ENCODE measurements at regions not wholly inside any gene's neighbourhood (a gene's known extent, or its start where the extent isn't known, plus 50 kb on each side); places are given as distances from the start of the nearest gene placed in this dataset.

DNA sequence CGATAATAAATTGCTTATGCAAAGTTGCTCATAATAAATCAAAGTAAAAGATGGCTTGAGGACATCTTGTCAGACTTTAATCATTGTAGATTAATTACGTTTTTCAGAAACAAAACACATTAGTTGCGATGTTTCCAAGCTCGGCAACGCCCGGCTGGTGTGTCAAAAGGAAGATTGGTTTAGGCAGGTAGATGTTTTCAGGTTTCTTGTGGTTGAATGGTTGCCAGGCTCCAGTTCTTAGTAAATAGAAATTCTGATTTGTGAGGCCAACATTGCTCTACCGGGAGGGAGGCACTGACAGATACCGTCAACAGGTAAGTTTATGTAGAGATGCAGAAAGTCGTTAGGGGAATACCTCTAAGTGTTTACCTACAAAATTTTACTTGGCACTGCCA, 280.3 kb downstream of the NPR3 start:
- no peak for DNase-seq

DNA sequence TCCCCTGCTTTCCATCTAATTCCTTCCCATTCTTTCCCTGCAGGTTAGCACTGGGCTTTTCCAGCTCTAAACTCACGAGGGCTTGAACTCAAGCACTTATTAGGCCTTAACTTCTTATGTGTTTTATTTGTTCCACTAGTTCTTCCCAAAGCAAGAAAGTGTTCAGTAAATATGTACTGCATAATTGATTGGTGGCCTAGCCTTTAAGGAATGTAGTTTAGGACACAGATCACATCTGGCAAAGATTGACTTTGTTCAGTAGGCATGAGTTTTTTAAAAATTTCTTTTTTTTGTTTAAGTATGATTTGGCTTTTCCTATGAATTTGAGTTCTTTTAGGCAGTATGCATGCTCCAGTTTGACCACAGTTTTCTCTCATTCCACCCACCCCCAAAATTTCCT, 285.2 kb downstream of the NPR3 start:
- DNase-seq = no peak

DNA sequence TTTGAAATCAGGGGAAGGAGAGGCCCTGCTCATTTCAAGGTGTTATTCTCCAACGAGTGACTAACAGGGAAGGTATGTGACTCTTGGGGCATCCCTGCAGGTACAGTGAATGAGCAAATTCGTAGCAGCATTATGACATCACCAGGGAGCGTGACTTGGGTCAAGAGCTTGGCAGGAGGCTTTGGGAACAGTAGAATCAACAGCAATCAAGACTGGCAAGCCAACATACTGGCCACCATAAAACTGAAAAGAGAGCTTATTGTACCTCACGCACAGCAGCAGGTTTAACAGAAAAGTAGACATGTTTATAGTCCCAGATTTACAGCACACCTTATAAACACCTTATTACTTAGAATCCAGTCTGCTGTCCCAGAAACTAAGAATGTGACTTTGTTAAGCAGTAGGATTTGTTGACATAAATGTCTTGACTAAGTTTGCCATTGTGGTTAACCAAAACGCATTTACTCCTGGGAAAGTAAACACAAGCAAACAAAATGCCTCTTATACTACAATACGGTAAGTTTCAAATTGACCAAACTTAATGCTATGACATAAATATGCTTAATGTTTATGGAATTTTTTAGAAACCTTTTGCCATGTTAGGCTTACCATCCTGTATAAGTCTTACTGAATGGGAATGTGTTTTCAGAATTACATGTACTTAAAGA, 297.8 kb downstream of the NPR3 start:
- DNase-seq = no peak

DNA sequence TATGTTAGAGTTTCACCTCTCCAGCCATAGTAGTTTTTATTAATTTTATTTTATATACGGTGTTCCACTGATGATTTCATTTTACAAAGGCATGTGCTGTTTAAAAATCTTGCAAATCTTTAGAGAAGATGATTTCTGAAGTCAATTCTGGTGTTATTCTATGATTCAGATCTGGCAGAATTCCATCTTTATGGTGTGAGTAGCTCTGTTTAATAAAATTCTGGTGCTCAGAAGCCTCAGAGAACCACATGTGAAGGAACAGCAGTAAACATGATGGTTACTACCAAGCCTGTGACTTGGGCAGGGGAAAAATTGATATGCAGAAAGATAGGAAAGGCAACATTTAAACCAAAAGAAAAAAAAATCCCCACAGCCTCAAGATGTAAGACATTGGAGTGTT, 299.7 kb downstream of the NPR3 start:
- DNase-seq = no peak

DNA sequence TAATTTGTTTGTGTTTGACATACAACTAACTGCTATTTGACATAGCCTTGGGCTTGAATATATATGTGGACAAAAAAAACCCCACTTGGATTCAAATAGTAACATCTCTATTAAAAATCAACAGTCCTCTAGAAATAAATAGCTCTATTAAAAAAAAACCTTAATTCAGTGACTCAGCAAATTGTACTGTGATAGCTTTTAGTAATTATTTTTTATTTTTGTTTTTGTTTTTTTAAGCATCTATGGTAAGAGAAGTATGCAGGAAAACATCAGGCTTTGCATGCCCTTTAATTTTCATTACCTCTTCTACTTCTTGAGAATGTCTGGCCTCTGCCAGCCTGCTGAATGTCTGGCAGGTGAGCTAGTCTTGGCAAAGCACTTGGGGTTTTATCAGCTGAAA, 300.7 kb downstream of the NPR3 start:
- DNase-seq = no peak

DNA sequence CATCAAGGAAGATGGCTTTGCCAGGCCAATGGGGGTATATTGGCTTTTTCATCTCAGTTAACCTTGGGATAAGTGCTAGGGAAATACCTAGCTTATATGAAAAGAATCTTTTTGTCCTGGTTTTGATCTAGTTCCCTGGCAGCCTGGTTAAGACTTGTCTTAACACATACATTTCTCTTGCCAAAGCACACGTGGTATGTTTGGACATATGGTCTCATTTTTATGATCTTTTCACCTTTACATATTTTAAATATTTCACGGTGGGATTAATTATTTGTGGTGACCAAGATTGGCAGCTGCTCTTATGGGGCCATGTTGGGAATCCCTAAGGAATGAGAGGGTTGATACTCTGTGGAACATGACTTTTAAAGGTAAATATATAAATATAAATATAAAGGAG, 312.5 kb downstream of the NPR3 start:
- no peak for DNase-seq

DNA sequence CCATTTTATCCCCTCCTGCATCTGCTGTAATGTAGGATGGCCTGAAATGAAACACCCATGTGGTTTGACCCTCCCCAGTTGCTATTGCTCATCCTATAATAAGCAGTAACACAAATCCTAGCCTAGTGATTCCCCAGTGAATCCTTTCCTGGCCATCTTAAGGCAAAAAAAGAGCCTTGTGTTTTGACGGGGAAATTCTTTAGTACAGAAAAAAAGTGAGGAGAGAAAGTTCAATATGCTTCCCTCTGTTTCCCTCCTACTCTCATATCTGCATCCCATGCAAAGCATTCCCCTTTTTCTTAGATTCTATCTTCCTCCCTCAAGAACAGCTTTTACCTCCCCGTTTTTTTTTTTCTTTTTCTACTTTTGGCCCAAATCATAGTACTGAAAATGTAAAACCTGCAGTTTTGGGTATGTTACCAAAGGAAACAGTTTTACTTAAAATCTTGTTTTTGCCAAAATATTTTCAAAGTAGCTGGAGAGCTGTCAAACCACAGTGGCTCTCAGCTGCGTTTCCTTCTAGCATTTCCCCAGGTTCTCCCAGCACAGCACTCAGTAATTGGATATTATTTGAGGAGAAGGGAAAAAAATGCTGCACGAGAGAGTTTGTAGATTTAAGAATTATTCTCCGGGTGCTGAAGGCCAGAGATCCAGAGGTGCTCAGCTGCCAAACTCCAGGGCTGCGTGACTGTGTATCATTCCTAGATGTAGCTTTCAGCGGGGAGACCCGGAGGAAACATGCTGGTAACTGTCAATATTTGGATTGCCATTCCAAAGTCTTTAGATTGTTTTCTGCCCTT, 321.4 kb downstream of the NPR3 start:
- no peak for DNase-seq

DNA sequence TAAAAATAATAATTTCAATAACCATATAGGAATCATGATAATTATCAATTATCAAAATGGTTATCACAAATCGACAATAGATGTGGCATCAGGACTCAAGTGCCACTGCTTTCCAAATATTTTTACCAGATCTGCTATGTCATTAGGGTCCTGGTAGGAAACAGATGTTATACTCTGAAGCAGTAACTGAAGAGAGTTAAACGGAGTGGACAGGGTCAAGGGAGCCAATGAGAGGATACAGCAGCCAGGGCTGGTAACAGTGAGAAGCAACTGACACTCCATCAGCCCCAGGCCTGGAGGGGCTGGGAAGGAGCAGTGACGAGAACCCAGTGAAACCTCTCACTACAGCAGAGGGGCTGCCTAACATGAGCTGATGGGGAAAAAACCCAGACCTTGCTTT, 322.4 kb downstream of the NPR3 start:
- no peak for DNase-seq

DNA sequence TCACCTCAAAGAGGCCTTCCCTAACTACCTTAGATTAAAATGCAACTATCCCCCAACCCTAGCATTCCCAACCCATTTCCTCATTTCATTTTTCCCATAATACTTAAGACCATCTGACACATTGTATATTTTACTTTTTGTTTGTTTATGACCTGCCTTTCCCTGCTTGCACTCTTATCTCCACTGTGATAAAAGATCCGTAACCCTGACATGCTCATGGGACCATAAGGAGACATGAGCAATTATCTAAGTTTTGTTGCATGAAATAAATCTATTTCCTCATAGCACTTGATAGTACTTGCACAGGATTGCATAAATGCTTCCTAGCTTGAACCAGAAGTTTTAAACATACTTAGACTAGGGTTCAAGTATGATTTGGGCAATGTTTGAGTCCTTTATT, 323.7 kb downstream of the NPR3 start:
- DNase-seq = no peak

DNA sequence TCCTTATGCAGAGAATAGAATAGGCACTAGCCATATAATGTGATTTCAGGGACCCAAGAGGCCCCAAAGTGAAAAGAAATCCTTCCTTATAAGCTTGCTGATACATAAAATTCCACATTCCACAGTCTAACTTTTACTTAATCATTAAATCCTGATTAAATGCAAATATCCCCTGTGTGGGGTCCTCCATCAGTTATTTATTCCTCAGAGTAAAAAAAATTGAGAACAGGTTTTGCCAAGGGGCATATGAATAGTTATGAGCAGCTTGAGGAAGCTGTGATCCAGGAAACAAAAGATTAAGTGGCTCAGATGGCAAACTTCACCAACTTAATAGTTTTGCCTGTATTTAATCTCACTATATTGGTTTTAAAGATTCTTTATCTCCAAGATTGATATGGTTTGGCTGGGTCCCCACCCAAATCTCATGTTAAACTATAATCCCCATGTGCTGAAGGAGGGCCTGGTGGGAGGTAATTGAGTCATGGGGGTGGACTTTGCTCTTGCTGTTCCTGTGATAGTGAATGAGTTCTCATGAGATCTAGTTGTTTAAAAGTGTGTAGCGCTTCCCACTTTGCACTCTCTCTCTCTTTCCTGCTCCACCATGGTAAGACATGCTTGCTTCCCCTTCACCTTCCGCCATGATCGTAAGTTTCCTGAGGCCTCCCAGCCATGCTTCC, 324.9 kb downstream of the NPR3 start:
- no peak for DNase-seq

DNA sequence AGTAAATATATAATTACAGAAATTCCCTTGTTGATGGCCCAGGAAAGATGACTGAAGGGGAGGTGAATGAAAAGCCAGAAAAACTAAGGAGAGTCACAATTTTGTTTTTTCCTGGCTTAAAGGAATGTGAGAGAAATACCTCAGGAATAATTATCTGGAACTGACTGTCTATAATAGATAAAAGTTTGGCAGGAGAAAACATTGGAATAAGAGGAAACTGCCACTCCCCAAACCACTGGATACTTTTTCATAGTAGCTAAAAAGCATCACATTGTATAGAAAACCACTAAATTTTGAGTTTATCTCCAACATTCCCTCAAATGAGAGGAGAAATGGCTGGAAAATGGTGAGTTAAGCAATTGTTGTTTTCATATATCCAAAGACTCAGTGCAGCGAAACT, 326.0 kb downstream of the NPR3 start:
- DNase-seq = no peak

DNA sequence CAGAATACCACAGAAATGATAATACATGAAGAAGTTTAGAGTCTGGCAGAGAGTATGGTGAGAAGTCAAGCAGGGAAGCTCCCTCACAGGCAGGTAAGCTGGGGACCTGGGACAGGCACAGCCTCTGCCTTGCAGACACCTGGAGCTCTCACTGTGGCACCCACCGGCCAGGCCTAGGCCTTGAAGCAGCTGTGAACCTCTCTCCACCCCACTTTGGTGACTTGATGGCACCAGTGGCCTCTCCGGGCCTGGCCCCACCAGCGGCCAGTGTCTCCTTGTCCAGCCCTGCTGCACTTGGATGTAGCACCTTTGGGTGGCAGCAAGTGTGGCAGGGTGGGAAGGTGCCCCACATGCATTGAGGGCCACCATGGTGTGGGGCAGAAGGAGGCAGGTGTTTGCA, 330.5 kb downstream of the NPR3 start:
- DNase-seq = no peak

DNA sequence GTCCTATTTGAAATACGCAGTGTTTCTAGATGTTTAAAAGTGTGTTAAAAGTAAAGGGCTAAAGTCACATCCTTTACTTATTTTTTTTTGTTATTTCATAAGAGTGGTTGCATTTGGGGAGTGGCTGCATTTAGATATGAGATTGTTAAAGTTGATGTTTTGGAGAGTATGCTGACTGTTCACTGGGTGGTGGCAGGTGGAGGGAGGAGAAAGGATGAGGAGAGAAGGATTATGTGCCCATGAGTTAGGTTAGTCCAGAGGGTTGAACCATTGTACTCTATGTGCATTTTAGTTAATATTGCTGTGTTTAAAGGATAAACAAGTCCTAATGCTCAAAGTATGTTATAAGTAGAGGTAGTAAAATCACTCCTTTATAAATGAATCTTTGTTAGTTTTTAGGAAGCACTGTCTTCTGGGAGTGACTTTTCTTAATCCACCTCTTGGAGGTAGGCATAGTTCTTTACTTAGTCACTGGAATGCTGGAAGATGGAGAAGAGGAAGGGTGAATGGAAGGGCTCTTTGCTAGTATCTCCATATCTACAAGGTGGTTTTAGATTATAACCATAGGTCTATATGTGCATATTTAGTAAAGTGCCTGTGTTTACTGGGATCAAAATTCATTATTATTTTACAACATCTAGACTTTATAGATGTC, 332.3 kb downstream of the NPR3 start:
- no peak for DNase-seq

DNA sequence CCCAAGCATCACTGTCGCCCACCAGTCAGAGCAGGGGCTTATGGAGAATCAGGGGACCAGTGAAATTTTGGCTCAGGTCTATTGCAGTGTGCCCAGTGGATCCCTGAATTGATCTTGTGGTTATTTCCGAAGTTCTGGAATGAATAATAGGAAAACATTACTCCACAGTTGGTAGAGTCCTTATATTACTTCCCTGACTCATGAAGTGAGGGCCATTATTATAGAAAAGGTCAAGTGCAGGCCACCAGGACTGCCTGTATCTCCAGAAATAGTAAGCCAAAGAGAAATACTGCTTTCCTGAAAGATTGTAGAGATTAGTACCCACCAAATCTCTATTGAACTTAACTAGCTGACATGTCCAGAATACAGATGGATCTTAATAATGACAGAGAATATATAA, 335.0 kb downstream of the NPR3 start:
- DNase-seq = no peak

DNA sequence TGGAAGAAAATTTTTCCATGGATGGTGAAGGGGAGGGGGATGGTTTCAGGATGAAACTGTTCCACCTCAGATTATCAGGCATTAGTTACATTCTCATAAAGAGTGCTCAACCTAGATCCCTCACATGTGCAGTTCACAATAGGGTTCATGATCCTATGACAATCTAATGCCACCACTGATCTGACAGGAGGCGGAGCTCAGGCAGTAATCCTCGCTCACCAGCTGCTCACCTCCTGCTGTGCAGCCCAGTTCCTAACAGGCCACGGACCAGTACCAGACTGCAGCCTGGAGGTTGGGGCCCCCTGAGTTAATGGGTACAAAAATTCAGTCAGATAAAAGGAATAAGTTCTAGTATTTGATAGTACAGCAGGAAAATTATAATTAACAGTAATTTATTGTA, 337.2 kb downstream of the NPR3 start:
- no peak for DNase-seq

DNA sequence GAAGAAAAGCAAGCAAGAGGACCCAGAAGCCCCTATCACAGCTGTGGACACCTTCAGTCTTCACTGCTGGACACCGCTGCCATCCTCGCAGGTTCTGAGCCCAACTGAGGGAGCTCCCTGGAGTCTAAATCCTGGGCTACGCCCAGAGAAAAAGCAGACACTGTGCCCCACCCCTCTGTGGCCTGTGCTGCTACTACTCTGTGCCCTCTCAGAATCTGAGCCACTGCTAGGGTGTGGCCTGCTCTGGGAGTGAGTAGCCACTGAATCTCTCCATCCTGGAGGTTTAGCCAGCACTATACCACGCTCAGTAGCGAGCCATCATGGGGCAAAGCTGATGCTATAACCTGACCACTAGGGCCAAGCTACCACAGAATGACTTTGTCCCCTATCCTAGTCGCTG, 338.2 kb downstream of the NPR3 start:
- no peak for DNase-seq

DNA sequence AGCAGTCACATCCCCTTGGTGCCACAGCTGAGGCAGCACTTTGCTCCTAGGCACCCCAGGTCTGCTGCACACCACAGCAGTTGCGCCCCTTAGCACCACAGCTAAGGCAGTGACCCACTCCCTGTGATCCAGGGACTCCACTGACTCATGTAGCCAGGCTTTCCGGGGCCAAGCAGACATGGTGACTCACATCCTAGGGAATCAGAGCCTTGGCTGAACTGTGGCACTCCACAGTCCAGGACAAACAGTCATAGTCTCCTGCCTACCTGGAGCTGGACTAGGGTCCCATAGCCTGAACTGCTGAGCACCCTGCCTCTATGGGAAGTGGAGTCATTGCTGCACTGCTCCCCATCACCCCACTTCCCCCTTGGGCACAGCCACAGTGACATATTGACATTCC, 338.7 kb downstream of the NPR3 start:
- DNase-seq = no peak

DNA sequence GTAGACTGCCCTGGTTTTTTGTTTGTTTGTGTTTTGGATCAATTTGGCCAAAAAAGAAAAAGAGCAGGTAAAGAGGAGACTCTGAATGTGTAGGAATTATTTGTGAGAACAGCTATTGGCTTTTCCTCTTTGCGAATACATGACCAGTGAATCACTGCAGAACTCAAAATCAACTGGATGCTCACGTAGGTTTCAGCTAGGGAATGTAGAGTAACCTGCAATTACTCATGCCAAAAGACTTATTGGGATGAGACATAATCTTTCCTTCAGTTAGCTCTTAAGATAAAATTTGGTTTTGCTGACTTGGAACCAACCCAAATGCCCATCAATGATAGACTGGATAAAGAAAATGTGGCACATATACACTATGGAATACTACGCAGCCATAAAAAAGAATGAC, 348.0 kb downstream of the NPR3 start:
- no peak for DNase-seq

DNA sequence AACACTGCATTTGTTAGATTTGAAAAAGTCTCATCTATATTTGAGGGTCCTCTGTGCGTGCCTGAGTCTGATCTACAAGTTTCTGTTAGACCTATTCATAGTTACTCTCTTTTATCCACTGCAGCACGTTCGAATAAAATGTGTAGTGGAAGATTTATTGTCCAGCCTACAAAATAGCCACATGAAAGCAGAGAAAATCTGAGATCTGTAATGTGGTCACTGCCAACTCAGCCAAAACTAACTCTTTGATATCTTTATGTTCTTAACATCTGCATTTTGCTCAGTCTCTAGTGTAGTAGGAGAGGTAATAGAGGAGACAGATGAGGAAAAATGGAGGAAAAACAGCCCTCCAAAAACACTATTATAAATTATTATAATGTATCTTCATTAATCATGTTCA, 354.0 kb downstream of the NPR3 start:
- DNase-seq = no peak

DNA sequence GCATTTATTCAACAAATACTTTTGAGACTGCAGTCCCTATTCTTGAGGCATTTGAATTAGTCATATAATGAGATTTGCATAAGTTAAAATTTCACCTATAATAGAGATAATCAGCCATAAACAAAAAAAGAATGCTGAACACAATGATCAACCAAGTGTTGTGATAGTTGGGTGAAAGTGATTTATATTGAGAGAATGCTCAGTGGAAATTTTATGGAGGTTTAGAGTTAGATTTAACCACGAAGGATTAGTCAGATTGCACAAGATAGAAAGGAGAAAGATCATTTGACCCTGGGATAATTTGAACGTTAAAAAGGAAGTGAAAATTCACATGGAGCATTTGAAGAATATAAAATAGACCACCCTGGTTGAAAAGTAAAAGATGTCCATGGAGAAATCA, 356.2 kb downstream of the NPR3 start:
- no peak for DNase-seq

DNA sequence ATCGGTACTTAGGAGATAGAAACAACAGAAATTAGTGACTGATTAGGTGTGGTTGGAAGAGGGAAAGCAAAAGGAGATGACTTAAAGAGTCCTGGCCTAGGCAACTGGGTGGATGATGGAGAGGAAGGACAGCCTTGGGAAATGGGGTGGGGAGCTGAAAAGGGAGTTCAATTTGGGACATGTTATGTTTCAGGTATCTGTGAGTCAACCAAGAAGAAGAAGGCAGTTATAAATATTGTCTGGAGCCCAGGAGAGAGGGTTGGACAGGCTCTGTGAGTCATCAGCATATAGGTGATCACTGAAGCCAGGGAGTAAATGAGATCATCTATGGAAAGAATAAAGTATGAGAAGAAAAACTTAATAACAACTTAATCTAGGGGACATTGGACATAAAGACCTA, 357.7 kb downstream of the NPR3 start:
- DNase-seq = no peak

DNA sequence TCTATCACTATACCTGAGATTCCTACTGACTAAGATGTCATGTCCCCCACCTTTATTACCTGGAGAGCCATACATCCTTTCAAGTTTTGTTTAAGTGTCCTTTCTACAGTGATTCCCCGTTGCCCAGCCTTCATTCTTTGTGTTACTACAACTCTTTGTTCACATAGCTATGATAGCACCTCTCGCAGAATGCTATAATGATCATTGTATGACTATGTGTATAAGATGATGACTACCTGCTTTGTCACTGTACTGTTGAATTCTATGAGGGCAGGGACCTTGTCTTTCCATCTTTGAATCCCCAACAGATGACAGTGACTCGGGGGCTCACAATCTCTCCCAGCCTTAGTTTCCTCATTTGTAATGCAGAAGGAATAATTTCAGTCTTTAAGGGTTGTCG, 361.2 kb downstream of the NPR3 start:
- DNase-seq = no peak

DNA sequence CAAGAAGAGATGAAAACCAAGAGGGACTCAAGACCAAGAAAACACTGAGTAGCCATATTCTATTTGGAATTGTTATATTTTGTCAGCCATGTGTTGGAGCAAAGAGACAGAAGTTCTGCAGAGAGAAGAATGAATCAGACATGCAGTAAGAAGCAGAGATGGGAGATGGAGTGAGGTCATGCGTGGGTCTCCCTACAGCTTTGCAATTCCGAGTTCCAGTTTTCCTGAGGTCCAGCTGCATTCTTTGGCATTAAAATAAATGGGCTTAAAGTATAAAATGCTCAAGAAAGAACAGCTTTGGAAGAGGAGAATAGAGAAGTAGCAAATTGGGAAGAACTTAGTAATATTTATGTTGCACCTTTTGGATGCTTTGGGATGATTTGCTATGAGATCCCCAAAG, 361.6 kb downstream of the NPR3 start:
- DNase-seq = no peak

DNA sequence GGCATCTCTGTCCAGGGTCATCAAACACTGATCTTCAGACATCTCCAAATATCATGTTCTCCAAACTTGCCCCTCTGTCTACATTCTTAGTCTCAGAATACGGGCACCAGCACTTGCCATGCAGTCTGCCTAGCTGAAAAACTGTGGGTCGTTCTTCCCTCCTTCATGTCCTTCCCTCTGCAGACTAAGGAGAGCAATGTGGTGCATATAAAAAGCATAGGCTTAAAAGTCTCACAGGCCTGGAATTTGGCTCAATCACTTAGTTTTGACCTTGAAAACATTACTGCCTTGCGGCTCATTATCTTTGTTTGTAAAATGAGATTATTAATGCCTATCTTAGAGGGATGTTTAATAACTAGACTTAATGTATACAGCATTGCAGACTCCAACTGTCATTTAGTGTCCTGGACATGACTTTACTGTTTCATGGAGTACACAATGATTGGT, 362.8 kb downstream of the NPR3 start:
- DNase-seq = no peak

Data from NCI-H446 (cell line).